ENCODE measurements at regions not wholly inside any gene's neighbourhood (a gene's known extent, or its start where the extent isn't known, plus 50 kb on each side); places are given as distances from the start of the nearest gene placed in this dataset.
"Not testable (repeated sequence)": the region's sequence is repeated elsewhere in the genome, so short reads cannot be mapped to it uniquely, and the experiment has no call there.

GRCh38 chr4:159549098-159549518, 446.2 kb downstream of the RAPGEF2 start:
- H3K27ac Mint-ChIP-seq, result no peak overlapping the region
- no peaks in the 10 kb centered on the region for H3K4me1 Mint-ChIP-seq
- H3K9me3 Mint-ChIP-seq, result peaks cover 0 to 3% (median 0%) of the 10 kb centered on the region in 7 donors
- DNase-seq, result no peak
- peaks cover 0 to 8% (median 0%) of the 10 kb centered on the region in 3 donors for H3K27me3 Mint-ChIP-seq
- H3K4me3 Mint-ChIP-seq, result no peak overlapping the region
- H3K36me3 Mint-ChIP-seq, result no peaks in the 10 kb centered on the region
- no peak for ATAC-seq (ENCODE audit: low read depth in 2 of 2)

GRCh38 chr4:159551281-159551680, 448.4 kb downstream of the RAPGEF2 start:
- H3K4me3 Mint-ChIP-seq, result no peak overlapping the region
- peaks cover 0 to 8% (median 0%) of the 10 kb centered on the region in 3 donors for H3K27me3 Mint-ChIP-seq
- H3K27ac Mint-ChIP-seq, result no peak overlapping the region
- H3K9me3 Mint-ChIP-seq, result peaks cover 0 to 3% (median 0%) of the 10 kb centered on the region in 7 donors
- ATAC-seq (ENCODE audit: low read depth in 2 of 2) (no peak), DNase-seq (no peak)
- H3K4me1 Mint-ChIP-seq, result no peaks in the 10 kb centered on the region
- no peaks in the 10 kb centered on the region for H3K36me3 Mint-ChIP-seq

- peaks cover 0 to 3% (median 0%) of the 10 kb centered on the region in 7 donors for H3K9me3 Mint-ChIP-seq
- H3K27ac Mint-ChIP-seq, result no peak overlapping the region
- H3K4me3 Mint-ChIP-seq, result no peak overlapping the region
- peaks cover 0 to 3% (median 0%) of the 10 kb centered on the region in 3 donors for H3K27me3 Mint-ChIP-seq
- no peak for ATAC-seq (ENCODE audit: low read depth in 2 of 2)
- no peaks in the 10 kb centered on the region for H3K4me1 Mint-ChIP-seq
- DNase-seq, result no peak
- no peaks in the 10 kb centered on the region for H3K36me3 Mint-ChIP-seq
Measured at GRCh38 chr4:159552979-159553768, 450.3 kb downstream of the RAPGEF2 start.

- Mint-ChIP-seq H3K4me3 (no peak overlapping the region), H3K36me3 (no peaks in the 10 kb centered on the region), H3K9me3 (peaks cover 0 to 7% (median 0%) of the 10 kb centered on the region in 7 donors), H3K27me3 (no peaks in the 10 kb centered on the region), H3K27ac (peak overlapping the region in 1 of 6 donors; percentile 44), H3K4me1 (no peaks in the 10 kb centered on the region)
- DNase-seq (no peak), ATAC-seq (ENCODE audit: low read depth in 2 of 2) (no peak)
Measured at GRCh38 chr4:159555873-159556272, 453.0 kb downstream of the RAPGEF2 start.

- Mint-ChIP-seq H3K4me3 (no peak overlapping the region), H3K9me3 (peaks cover 3 to 20% (median 9%) of the 10 kb centered on the region in 7 donors), H3K27me3 (no peaks in the 10 kb centered on the region), H3K36me3 (no peaks in the 10 kb centered on the region), H3K27ac (no peak overlapping the region), H3K4me1 (no peaks in the 10 kb centered on the region)
- ATAC-seq (ENCODE audit: low read depth in 2 of 2), result no peak
- no peak for DNase-seq
Measured at GRCh38 chr4:159562366-159562765, 459.5 kb downstream of the RAPGEF2 start.

- no peaks in the 10 kb centered on the region for H3K4me1 Mint-ChIP-seq
- H3K4me3 Mint-ChIP-seq, result no peak overlapping the region
- no peak overlapping the region for H3K27ac Mint-ChIP-seq
- H3K36me3 Mint-ChIP-seq, result no peaks in the 10 kb centered on the region
- H3K9me3 Mint-ChIP-seq, result peaks cover 3 to 20% (median 11%) of the 10 kb centered on the region in 7 donors
- DNase-seq, result no peak
- ATAC-seq (ENCODE audit: low read depth in 2 of 2), result no peak
- no peaks in the 10 kb centered on the region for H3K27me3 Mint-ChIP-seq
Measured at GRCh38 chr4:159563257-159563656, 460.4 kb downstream of the RAPGEF2 start.

- no peaks in the 10 kb centered on the region for H3K27me3 Mint-ChIP-seq
- no peak for ATAC-seq (ENCODE audit: low read depth in 2 of 2)
- peaks cover 9 to 28% (median 18%) of the 10 kb centered on the region in 7 donors for H3K9me3 Mint-ChIP-seq
Measured at GRCh38 chr4:159564615-159565014, 461.7 kb downstream of the RAPGEF2 start.

GRCh38 chr4:159566786-159567185, 463.9 kb downstream of the RAPGEF2 start:
- Mint-ChIP-seq H3K27me3 (no peaks in the 10 kb centered on the region), H3K9me3 (peaks cover 20 to 46% (median 32%) of the 10 kb centered on the region in 7 donors), H3K27ac (no peak overlapping the region), H3K4me3 (no peak overlapping the region), H3K4me1 (no peaks in the 10 kb centered on the region), H3K36me3 (peaks cover 0 to 15% of the 10 kb centered on the region in 2 donors)
- ATAC-seq (ENCODE audit: low read depth in 2 of 2), result no peak
- no peak for DNase-seq

More at GRCh38 chr4:159564615-159565014, 461.7 kb downstream of the RAPGEF2 start:
- DNase-seq, result no peak
- no peak overlapping the region for H3K4me3 Mint-ChIP-seq
- peaks cover 0 to under 1% of the 10 kb centered on the region in 2 donors for H3K36me3 Mint-ChIP-seq
- H3K4me1 Mint-ChIP-seq, result no peaks in the 10 kb centered on the region
- no peak overlapping the region for H3K27ac Mint-ChIP-seq

GRCh38 chr4:159577241-159577640, 474.4 kb downstream of the RAPGEF2 start:
- no peak for ATAC-seq (ENCODE audit: low read depth in 2 of 2)
- no peak for DNase-seq
- no peaks in the 10 kb centered on the region for H3K4me1 Mint-ChIP-seq
- H3K27ac Mint-ChIP-seq, result no peak overlapping the region
- H3K36me3 Mint-ChIP-seq, result no peaks in the 10 kb centered on the region
- H3K9me3 Mint-ChIP-seq, result peaks cover 0 to 12% (median 4%) of the 10 kb centered on the region in 7 donors
- no peaks in the 10 kb centered on the region for H3K27me3 Mint-ChIP-seq
- H3K4me3 Mint-ChIP-seq, result no peak overlapping the region

- H3K27me3 Mint-ChIP-seq, result no peaks in the 10 kb centered on the region
- no peak overlapping the region for H3K4me3 Mint-ChIP-seq
- DNase-seq (no peak), ATAC-seq (ENCODE audit: low read depth in 2 of 2) (no peak)
- peak overlapping the region in 1 of 6 donors; percentile 56 for H3K27ac Mint-ChIP-seq
- H3K36me3 Mint-ChIP-seq, result no peaks in the 10 kb centered on the region
- no peaks in the 10 kb centered on the region for H3K4me1 Mint-ChIP-seq
- H3K9me3 Mint-ChIP-seq, result peaks cover 8 to 27% (median 15%) of the 10 kb centered on the region in 7 donors
Measured at GRCh38 chr4:159582685-159583084, 479.8 kb downstream of the RAPGEF2 start.

GRCh38 chr4:159592898-159593556, 490.1 kb downstream of the RAPGEF2 start:
- Mint-ChIP-seq H3K9me3 (peaks cover 0 to 4% (median 0%) of the 10 kb centered on the region in 7 donors), H3K27me3 (peaks cover 0 to 1% (median 0%) of the 10 kb centered on the region in 3 donors), H3K4me1 (no peaks in the 10 kb centered on the region), H3K36me3 (no peaks in the 10 kb centered on the region), H3K4me3 (no peak overlapping the region), H3K27ac (no peak overlapping the region)
- no peak for ATAC-seq (ENCODE audit: low read depth in 2 of 2)
- no peak for DNase-seq

- Mint-ChIP-seq H3K27me3 (peaks cover 0 to 3% (median 0%) of the 10 kb centered on the region in 3 donors), H3K9me3 (peaks cover 0 to 4% (median 0%) of the 10 kb centered on the region in 7 donors), H3K4me3 (no peak overlapping the region), H3K36me3 (no peaks in the 10 kb centered on the region), H3K4me1 (no peaks in the 10 kb centered on the region), H3K27ac (no peak overlapping the region)
- ATAC-seq (ENCODE audit: low read depth in 2 of 2) (no peak), DNase-seq (no peak)
Measured at GRCh38 chr4:159593681-159594080, 490.8 kb downstream of the RAPGEF2 start.

- Mint-ChIP-seq H3K27ac (no peak overlapping the region), H3K9me3 (peaks cover 0 to 2% (median 0%) of the 10 kb centered on the region in 7 donors), H3K36me3 (no peaks in the 10 kb centered on the region), H3K27me3 (peaks cover 0 to 3% (median 0%) of the 10 kb centered on the region in 3 donors), H3K4me1 (no peaks in the 10 kb centered on the region), H3K4me3 (peak overlapping the region in 1 of 8 donors; percentile 27)
- no peak for DNase-seq
- no peak for ATAC-seq (ENCODE audit: low read depth in 2 of 2)
Measured at GRCh38 chr4:159594576-159594975, 491.7 kb downstream of the RAPGEF2 start.

GRCh38 chr4:159595101-159595500, 492.2 kb downstream of the RAPGEF2 start:
- H3K36me3 Mint-ChIP-seq, result not testable (repeated sequence)

More at GRCh38 chr4:159595101-159595500, 492.2 kb downstream of the RAPGEF2 start:
- H3K4me1 Mint-ChIP-seq; H3K27me3 Mint-ChIP-seq; ATAC-seq (ENCODE audit: low read depth in 2 of 2); DNase-seq; H3K9me3 Mint-ChIP-seq; H3K27ac Mint-ChIP-seq; H3K4me3 Mint-ChIP-seq: not testable (repeated sequence)
